ENCODE measurements at regions not wholly inside any gene's neighbourhood (a gene's known extent, or its start where the extent isn't known, plus 50 kb on each side); places are given as distances from the start of the nearest gene placed in this dataset.
"Not testable (repeated sequence)": the region's sequence is repeated elsewhere in the genome, so short reads cannot be mapped to it uniquely, and the experiment has no call there.

GRCh38 chr5:97576956-97577355 lies 393.9 kb upstream of the RIOK2 start:
- H3K4me3 ChIP-seq (ENCODE audit: low read depth, low read length): no peak overlapping the region
- no peak for DNase-seq (ENCODE audit: low read depth)
- TF ChIP-seq, protein P1, sequence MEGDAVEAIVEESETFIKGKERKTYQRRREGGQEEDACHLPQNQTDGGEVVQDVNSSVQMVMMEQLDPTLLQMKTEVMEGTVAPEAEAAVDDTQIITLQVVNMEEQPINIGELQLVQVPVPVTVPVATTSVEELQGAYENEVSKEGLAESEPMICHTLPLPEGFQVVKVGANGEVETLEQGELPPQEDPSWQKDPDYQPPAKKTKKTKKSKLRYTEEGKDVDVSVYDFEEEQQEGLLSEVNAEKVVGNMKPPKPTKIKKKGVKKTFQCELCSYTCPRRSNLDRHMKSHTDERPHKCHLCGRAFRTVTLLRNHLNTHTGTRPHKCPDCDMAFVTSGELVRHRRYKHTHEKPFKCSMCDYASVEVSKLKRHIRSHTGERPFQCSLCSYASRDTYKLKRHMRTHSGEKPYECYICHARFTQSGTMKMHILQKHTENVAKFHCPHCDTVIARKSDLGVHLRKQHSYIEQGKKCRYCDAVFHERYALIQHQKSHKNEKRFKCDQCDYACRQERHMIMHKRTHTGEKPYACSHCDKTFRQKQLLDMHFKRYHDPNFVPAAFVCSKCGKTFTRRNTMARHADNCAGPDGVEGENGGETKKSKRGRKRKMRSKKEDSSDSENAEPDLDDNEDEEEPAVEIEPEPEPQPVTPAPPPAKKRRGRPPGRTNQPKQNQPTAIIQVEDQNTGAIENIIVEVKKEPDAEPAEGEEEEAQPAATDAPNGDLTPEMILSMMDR (IDR thresholded peaks at IDR 0.05; ENCODE audit: control insufficient read depth, extremely low read depth, insufficient read depth): no peak

GRCh38 chr5:97579977-97580376 lies 396.9 kb upstream of the RIOK2 start:
- not testable (repeated sequence) for DNase-seq (ENCODE audit: low read depth); H3K4me3 ChIP-seq (ENCODE audit: low read depth, low read length)

- TF ChIP-seq, protein P1 (IDR thresholded peaks at IDR 0.05; ENCODE audit: control insufficient read depth, extremely low read depth, insufficient read depth): no peak
- H3K4me3 ChIP-seq (ENCODE audit: low read depth, low read length): no peak overlapping the region
- DNase-seq (ENCODE audit: low read depth): no peak
Observed at GRCh38 chr5:97580746-97581145, 397.7 kb upstream of the RIOK2 start.

- no peak for DNase-seq (ENCODE audit: low read depth)
- no peak overlapping the region for H3K4me3 ChIP-seq (ENCODE audit: low read depth, low read length)
- TF ChIP-seq, protein P1 (IDR thresholded peaks at IDR 0.05; ENCODE audit: control insufficient read depth, extremely low read depth, insufficient read depth): no peak
Observed at GRCh38 chr5:97591781-97592180, 408.7 kb upstream of the RIOK2 start.

- TF ChIP-seq, protein P1 (IDR thresholded peaks at IDR 0.05; ENCODE audit: control insufficient read depth, extremely low read depth, insufficient read depth): no peak
- H3K4me3 ChIP-seq (ENCODE audit: low read depth, low read length): no peak overlapping the region
- no peak for DNase-seq (ENCODE audit: low read depth)
Observed at GRCh38 chr5:97600486-97600885, 417.4 kb upstream of the RIOK2 start.

DNA sequence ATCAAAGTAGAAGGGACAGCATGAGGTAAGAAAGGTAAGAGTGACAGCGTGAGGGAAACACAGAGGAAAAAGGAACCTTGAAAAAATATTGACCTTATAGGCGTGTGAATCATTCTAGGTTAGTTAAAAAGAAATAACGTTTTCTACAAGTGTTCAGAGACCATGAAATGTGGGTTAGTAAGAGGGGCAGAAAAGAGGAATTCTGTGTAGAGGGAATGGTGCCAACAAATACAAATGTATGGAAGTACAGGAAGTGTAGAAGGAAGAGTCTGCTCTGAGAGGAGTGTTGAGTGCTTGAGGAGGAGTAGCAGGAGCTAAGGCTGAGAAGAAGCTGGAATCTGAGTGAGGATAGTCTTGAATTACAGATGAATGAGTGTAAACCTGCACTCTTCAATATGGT lies 418.6 kb upstream of the RIOK2 start:
- H3K4me3 ChIP-seq (ENCODE audit: low read depth, low read length): no peak overlapping the region
- TF ChIP-seq, protein P1 (IDR thresholded peaks at IDR 0.05; ENCODE audit: control insufficient read depth, extremely low read depth, insufficient read depth): no peak
- DNase-seq (ENCODE audit: low read depth): no peak

- H3K4me3 ChIP-seq (ENCODE audit: low read depth, low read length): no peak overlapping the region
- TF ChIP-seq, protein P1 (IDR thresholded peaks at IDR 0.05; ENCODE audit: control insufficient read depth, extremely low read depth, insufficient read depth): no peak
- no peak for DNase-seq (ENCODE audit: low read depth)
Observed at GRCh38 chr5:97606531-97606930, 423.5 kb upstream of the RIOK2 start.

Data from LNCaP clone FGC (cell line).